Fibroblast of lung (primary cell): ENCODE measurements at regions not wholly inside any gene's neighbourhood (a gene's known extent, or its start where the extent isn't known, plus 50 kb on each side); places are given as distances from the start of the nearest gene placed in this dataset.

Experiments used
- DNase-seq, 2 donors: peaks; one replicate each; pipeline versions ENCODE4 v3.0.0 to v3.0.0-alpha.2; 2010; ENCODE audit warnings: low read depth in 2 of 2
- H2AFZ ChIP-seq: 2 replicates; pipeline ENCODE4 v1.5.1; 2012; ENCODE audit warnings: low read length, control low read depth, inconsistent platforms
- H3K27ac ChIP-seq: 2 replicates; pipeline ENCODE4 v1.5.1; 2011; ENCODE audit warnings: low read length, control low read depth; ENCODE audit not compliant: insufficient read depth
- H3K27me3 ChIP-seq: 2 replicates; pipeline ENCODE4 v1.5.1; 2011; ENCODE audit warnings: mild to moderate bottlenecking, low read length; ENCODE audit not compliant: control insufficient read depth, insufficient read depth
- H3K36me3 ChIP-seq: 2 replicates; pipeline ENCODE4 v1.5.1; 2011; ENCODE audit warnings: low read length; ENCODE audit not compliant: control insufficient read depth, insufficient read depth
- H3K4me1 ChIP-seq: 2 replicates; pipeline ENCODE4 v1.5.1; 2011; ENCODE audit warnings: low read length; ENCODE audit not compliant: control insufficient read depth, insufficient read depth; ENCODE audit errors: extremely low read depth
- H3K4me2 ChIP-seq: 2 replicates; pipeline ENCODE4 v1.5.1; 2011; ENCODE audit warnings: low read length, control low read depth; ENCODE audit not compliant: insufficient read depth; ENCODE audit errors: extremely low read depth
- H3K4me3 ChIP-seq, 4 experiments: fragments of 200-600 bp in 1 of 4; sonication (generic) in 1 of 4; replicated peaks in 1 of 4; 2 replicates each; pipeline ENCODE4 v1.5.1; 2011 to 2016; ENCODE audit warnings: low read length in 4 of 4, low read depth in 3 of 4, mild to moderate bottlenecking in 3 of 4, control low read depth in 2 of 4, inconsistent platforms in 1 of 4, mixed read lengths in 1 of 4; ENCODE audit not compliant: insufficient read depth in 1 of 4; ENCODE audit errors: control extremely low read depth in 1 of 4
- H3K79me2 ChIP-seq: 2 replicates; pipeline ENCODE4 v1.5.1; 2012; ENCODE audit warnings: mild to moderate bottlenecking, low read length, inconsistent platforms; ENCODE audit not compliant: control insufficient read depth, insufficient read depth
- H3K9ac ChIP-seq: 2 replicates; pipeline ENCODE4 v1.5.1; 2011; ENCODE audit warnings: mild to moderate bottlenecking, low read length, control low read depth; ENCODE audit not compliant: insufficient read depth
- H3K9me3 ChIP-seq: 2 replicates; pipeline ENCODE4 v1.5.1; 2012; ENCODE audit warnings: low read depth, low read length; ENCODE audit not compliant: control insufficient read depth, insufficient read depth
- H4K20me1 ChIP-seq: 2 replicates; pipeline ENCODE4 v1.5.1; 2011; ENCODE audit warnings: low read length; ENCODE audit not compliant: control insufficient read depth, insufficient read depth; ENCODE audit errors: extremely low read depth
- EZH2 ChIP-seq: IDR thresholded peaks from 2 replicates; pipeline ENCODE4 v1.5.1; 2012; ENCODE audit warnings: low read length, control low read depth, mild to moderate bottlenecking; ENCODE audit errors: missing control alignments
- TF ChIP-seq, protein P1 (sequence below), 2 donors: IDR thresholded peaks in 1 of 2; conservative IDR thresholded peaks in 1 of 2; 1 replicate in 1 of 2; 2 replicates in 1 of 2; pipeline ENCODE4 v1.5.1; 2011 to 2012; ENCODE audit warnings: low read length in 2 of 2, control low read depth in 1 of 2, inconsistent platforms in 1 of 2, low read depth in 1 of 2, mild to moderate bottlenecking in 1 of 2

DNA sequence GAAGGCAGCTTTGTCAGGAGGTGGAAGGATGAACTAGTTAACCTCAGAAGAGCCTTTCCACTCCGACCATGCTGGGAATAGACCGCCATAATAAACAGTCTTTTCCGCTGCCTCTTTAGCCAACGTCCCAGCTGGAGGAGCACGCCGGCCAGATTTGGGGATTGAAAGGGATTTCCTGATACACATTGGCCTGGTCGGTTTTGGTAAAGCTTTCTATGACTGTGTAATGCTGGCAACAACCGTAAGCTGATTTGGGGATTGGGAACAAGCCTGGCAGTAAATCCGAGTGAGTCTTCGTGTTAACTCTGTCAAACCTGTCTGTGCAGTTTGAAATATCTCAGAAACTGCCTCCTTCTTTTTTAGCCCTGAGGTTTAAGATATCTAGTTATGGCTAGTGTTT is 87.0 kb downstream of the DAD1 start:
- Histone ChIP-seq H3K4me2 (no peak overlapping the region), H3K79me2 (no peaks in the 10 kb centered on the region), H3K36me3 (no peaks in the 10 kb centered on the region), H3K27me3 (no peaks in the 10 kb centered on the region), H3K9me3 (no peaks in the 10 kb centered on the region), H4K20me1 (no peaks in the 10 kb centered on the region), H3K4me1 (no peaks in the 10 kb centered on the region), H3K4me3 (no peak overlapping the region), H3K27ac (no peak overlapping the region), H3K9ac (no peak overlapping the region), H2AFZ (no peak overlapping the region)
- TF ChIP-seq, protein P1, sequence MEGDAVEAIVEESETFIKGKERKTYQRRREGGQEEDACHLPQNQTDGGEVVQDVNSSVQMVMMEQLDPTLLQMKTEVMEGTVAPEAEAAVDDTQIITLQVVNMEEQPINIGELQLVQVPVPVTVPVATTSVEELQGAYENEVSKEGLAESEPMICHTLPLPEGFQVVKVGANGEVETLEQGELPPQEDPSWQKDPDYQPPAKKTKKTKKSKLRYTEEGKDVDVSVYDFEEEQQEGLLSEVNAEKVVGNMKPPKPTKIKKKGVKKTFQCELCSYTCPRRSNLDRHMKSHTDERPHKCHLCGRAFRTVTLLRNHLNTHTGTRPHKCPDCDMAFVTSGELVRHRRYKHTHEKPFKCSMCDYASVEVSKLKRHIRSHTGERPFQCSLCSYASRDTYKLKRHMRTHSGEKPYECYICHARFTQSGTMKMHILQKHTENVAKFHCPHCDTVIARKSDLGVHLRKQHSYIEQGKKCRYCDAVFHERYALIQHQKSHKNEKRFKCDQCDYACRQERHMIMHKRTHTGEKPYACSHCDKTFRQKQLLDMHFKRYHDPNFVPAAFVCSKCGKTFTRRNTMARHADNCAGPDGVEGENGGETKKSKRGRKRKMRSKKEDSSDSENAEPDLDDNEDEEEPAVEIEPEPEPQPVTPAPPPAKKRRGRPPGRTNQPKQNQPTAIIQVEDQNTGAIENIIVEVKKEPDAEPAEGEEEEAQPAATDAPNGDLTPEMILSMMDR (conservative IDR thresholded peaks at IDR 0.05 in 1 of 2, IDR thresholded peaks at IDR 0.05 in 1 of 2; ENCODE audit: low read depth in 1 of 2, low read length in 2 of 2): no peak
- TF ChIP-seq EZH2: no peak
- DNase-seq: no peak

DNA sequence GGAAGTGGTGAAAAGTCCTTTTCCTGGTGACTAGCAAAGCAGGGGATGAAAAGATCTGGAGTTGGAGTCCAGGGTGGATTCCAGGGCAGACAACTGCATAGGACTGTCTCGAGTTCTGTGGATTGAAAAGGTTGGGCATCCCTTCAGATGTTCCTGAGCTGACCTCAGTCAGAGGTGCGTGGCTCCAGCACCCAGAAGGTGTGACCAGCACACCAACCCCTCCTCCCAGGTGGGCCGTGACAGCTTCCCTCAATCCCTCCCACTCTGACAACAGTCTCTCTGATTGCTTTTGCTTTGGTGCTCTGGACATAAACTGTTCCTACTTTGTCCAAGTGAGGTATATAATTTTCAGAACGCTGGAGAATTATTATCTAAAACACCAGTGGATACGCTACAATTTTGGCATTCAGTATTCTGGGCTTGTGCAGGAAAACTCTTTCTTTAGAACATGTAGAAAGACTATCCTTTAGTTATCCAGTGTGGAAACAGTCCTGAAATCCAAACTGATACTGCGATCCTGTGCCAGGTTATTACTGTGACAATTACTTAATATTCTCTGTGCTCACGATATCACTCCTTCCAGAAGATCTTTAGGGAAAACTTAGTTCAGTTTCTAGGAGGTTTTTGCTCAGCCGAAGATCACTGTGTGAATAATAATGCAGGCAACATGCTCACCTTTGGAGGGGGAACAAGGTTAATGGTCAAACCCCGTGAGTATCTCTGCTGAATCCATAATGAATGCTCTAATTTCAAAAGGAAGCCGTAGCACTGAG is 87.9 kb downstream of the DAD1 start:
- H2AFZ ChIP-seq: no peak overlapping the region
- H3K9ac ChIP-seq: no peak overlapping the region
- no peaks in the 10 kb centered on the region for H3K4me1 ChIP-seq
- H3K4me2 ChIP-seq: no peak overlapping the region
- H4K20me1 ChIP-seq: no peaks in the 10 kb centered on the region
- no peak overlapping the region for H3K27ac ChIP-seq
- H3K27me3 ChIP-seq: no peaks in the 10 kb centered on the region
- H3K4me3 ChIP-seq: no peak overlapping the region
- no peak for DNase-seq
- no peak for TF ChIP-seq EZH2
- no peaks in the 10 kb centered on the region for H3K79me2 ChIP-seq
- H3K9me3 ChIP-seq: no peaks in the 10 kb centered on the region
- no peaks in the 10 kb centered on the region for H3K36me3 ChIP-seq

DNA sequence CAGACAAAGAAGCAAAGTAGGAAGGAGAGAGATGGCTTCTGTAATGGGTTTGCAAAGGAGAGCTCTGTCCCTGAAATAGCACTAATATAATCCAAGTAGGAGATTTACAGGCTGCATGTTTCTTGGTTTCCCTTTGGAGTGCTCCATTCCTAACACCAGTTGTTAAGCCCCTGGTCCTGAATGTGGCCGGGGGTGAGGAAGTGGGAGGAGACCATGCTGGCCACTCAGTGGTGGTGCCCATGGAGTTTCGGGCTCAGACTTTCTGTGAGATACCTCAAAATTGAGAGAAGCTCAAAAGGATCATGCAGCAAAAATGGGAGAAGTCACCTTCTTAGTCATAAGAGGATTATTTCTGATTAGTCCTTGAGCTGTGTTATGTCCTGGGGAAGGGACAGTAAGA is 88.5 kb downstream of the DAD1 start:
- DNase-seq: no peak
- Histone ChIP-seq H4K20me1 (no peaks in the 10 kb centered on the region), H3K9me3 (no peaks in the 10 kb centered on the region), H3K4me2 (no peak overlapping the region), H2AFZ (no peak overlapping the region), H3K4me3 (no peak overlapping the region), H3K79me2 (no peaks in the 10 kb centered on the region), H3K27ac (no peak overlapping the region), H3K4me1 (no peaks in the 10 kb centered on the region), H3K9ac (no peak overlapping the region), H3K27me3 (peaks cover 4% of the 10 kb centered on the region), H3K36me3 (no peaks in the 10 kb centered on the region)
- TF ChIP-seq, protein P1 (conservative IDR thresholded peaks at IDR 0.05 in 1 of 2, IDR thresholded peaks at IDR 0.05 in 1 of 2; ENCODE audit: low read depth in 1 of 2, low read length in 2 of 2): no peak
- TF ChIP-seq EZH2: no peak
